Chondrocyte (in vitro differentiated cells): ENCODE measurements at regions not wholly inside any gene's neighbourhood (a gene's known extent, or its start where the extent isn't known, plus 50 kb on each side); places are given as distances from the start of the nearest gene placed in this dataset.

Experiments used
- DNase-seq: peaks from one replicate; pipeline ENCODE4 v3.0.0; 2021; ENCODE audit warnings: mixed read lengths, low spot score
- H3K27ac Mint-ChIP-seq: one replicate; pipeline ENCODE4 v1.8.0; 2021; ENCODE audit warnings: mild to moderate bottlenecking, moderate library complexity, mixed read lengths; ENCODE audit not compliant: unreplicated experiment
- H3K27me3 Mint-ChIP-seq: 2 replicates; pipeline ENCODE4 v1.8.0; 2021; ENCODE audit warnings: low read depth, mixed read lengths
- H3K36me3 Mint-ChIP-seq: 2 replicates; pipeline ENCODE4 v1.8.0; 2021; ENCODE audit warnings: low read depth, mixed read lengths
- H3K4me1 Mint-ChIP-seq: 2 replicates; pipeline ENCODE4 v1.8.0; 2021; ENCODE audit warnings: low read depth, mild to moderate bottlenecking, mixed read lengths
- H3K4me3 Mint-ChIP-seq: one replicate; pipeline ENCODE4 v1.8.0; 2021; ENCODE audit warnings: mild to moderate bottlenecking, moderate library complexity, mixed read lengths; ENCODE audit not compliant: unreplicated experiment
- H3K9me3 Mint-ChIP-seq: 2 replicates; pipeline ENCODE4 v1.8.0; 2021; ENCODE audit warnings: low read depth, mixed read lengths
- CTCF ChIP-seq: fragments of 200-600 bp; sonication (generic); IDR thresholded peaks from 2 replicates; pipeline ENCODE4 v1.5.0; 2021; ENCODE audit warnings: antibody characterized with exemption, mild to moderate bottlenecking, moderate library complexity

- no peaks in the 10 kb centered on the region for H3K4me1 Mint-ChIP-seq
- H3K27me3 Mint-ChIP-seq = no peaks in the 10 kb centered on the region
- peaks cover 8% of the 10 kb centered on the region for H3K9me3 Mint-ChIP-seq
- no peak for DNase-seq
- H3K36me3 Mint-ChIP-seq = no peaks in the 10 kb centered on the region
- H3K27ac Mint-ChIP-seq = no peak overlapping the region
- no peak overlapping the region for H3K4me3 Mint-ChIP-seq
- TF ChIP-seq CTCF = no peak
Measured at GRCh38 chr11:81359476-81359875, 1374.2 kb downstream of the FAM181B start.

GRCh38 chr11:81345609-81346008 lies 1388.1 kb downstream of the FAM181B start:
- Mint-ChIP-seq H3K36me3 (no peaks in the 10 kb centered on the region), H3K4me1 (no peaks in the 10 kb centered on the region), H3K9me3 (no peaks in the 10 kb centered on the region), H3K4me3 (no peak overlapping the region), H3K27me3 (peaks cover 11% of the 10 kb centered on the region), H3K27ac (no peak overlapping the region)
- DNase-seq = no peak
- no peak for TF ChIP-seq CTCF

GRCh38 chr11:81342966-81343365 lies 1390.7 kb downstream of the FAM181B start:
- no peak overlapping the region for H3K4me3 Mint-ChIP-seq
- no peaks in the 10 kb centered on the region for H3K36me3 Mint-ChIP-seq
- no peak for DNase-seq
- H3K27ac Mint-ChIP-seq = no peak overlapping the region
- H3K4me1 Mint-ChIP-seq = no peaks in the 10 kb centered on the region
- H3K9me3 Mint-ChIP-seq = no peaks in the 10 kb centered on the region
- TF ChIP-seq CTCF = no peak
- H3K27me3 Mint-ChIP-seq = peaks cover 9% of the 10 kb centered on the region

- Mint-ChIP-seq H3K9me3 (no peaks in the 10 kb centered on the region), H3K4me3 (no peak overlapping the region), H3K27me3 (peaks cover 4% of the 10 kb centered on the region), H3K36me3 (no peaks in the 10 kb centered on the region), H3K4me1 (no peaks in the 10 kb centered on the region), H3K27ac (no peak overlapping the region)
- no peak for TF ChIP-seq CTCF
- DNase-seq = no peak
Measured at GRCh38 chr11:81340225-81340624, 1393.4 kb downstream of the FAM181B start.

- H3K4me1 Mint-ChIP-seq = no peaks in the 10 kb centered on the region
- no peaks in the 10 kb centered on the region for H3K9me3 Mint-ChIP-seq
- H3K36me3 Mint-ChIP-seq = no peaks in the 10 kb centered on the region
- H3K4me3 Mint-ChIP-seq = no peak overlapping the region
- H3K27ac Mint-ChIP-seq = no peak overlapping the region
- H3K27me3 Mint-ChIP-seq = peaks cover 5% of the 10 kb centered on the region
- DNase-seq = no peak
- TF ChIP-seq CTCF = no peak
Measured at GRCh38 chr11:81339521-81339920, 1394.1 kb downstream of the FAM181B start.
